HG02870 (cell line): ENCODE measurements at regions not wholly inside any gene's neighbourhood (a gene's known extent, or its start where the extent isn't known, plus 50 kb on each side); places are given as distances from the start of the nearest gene placed in this dataset.
"Not testable (repeated sequence)": the region's sequence is repeated elsewhere in the genome, so short reads cannot be mapped to it uniquely, and the experiment has no call there.

Experiments used
- ATAC-seq: cut with Tn5 transposase; IDR thresholded peaks from one replicate; pipeline ENCODE4 v1.9.1; 2021; ENCODE audit warnings: mild to moderate bottlenecking, moderate library complexity; ENCODE audit not compliant: unreplicated experiment

GRCh38 chr13:72657379-72657778, 70.0 kb downstream of the MZT1 start:
- ATAC-seq: no peak

GRCh38 chr13:72656357-72656756, 71.1 kb downstream of the MZT1 start:
- ATAC-seq: no peak

GRCh38 chr13:72653506-72653905, 73.9 kb downstream of the MZT1 start:
- ATAC-seq: no peak

GRCh38 chr13:72652681-72653080, 74.7 kb downstream of the MZT1 start:
- no peak for ATAC-seq

GRCh38 chr13:72651144-72651543, 76.3 kb downstream of the MZT1 start:
- no peak for ATAC-seq

GRCh38 chr13:72650051-72650700, 77.3 kb downstream of the MZT1 start:
- no peak for ATAC-seq

GRCh38 chr13:72648513-72649065, 78.8 kb downstream of the MZT1 start:
- ATAC-seq: no peak

GRCh38 chr13:72647422-72647821, 80.0 kb downstream of the MZT1 start:
- no peak for ATAC-seq

- no peak for ATAC-seq
These were observed 81.9 kb downstream of the MZT1 start for GRCh38 chr13:72645521-72645920.

GRCh38 chr13:72643311-72643989, 84.0 kb downstream of the MZT1 start:
- ATAC-seq: no peak

- ATAC-seq: no peak
These were observed 88.1 kb downstream of the MZT1 start for GRCh38 chr13:72639377-72639776.

GRCh38 chr13:72638059-72638815, 89.2 kb downstream of the MZT1 start:
- ATAC-seq: no peak

- no peak for ATAC-seq
These were observed 89.9 kb downstream of the MZT1 start for GRCh38 chr13:72637561-72637960.

GRCh38 chr13:72634859-72635258, 92.6 kb downstream of the MZT1 start:
- ATAC-seq: no peak

GRCh38 chr13:72622546-72622945, 104.9 kb downstream of the MZT1 start:
- no peak for ATAC-seq

- ATAC-seq: no peak
These were observed 106.6 kb downstream of the MZT1 start for GRCh38 chr13:72620874-72621273.

GRCh38 chr13:72617951-72618350, 109.5 kb downstream of the MZT1 start:
- no peak for ATAC-seq

GRCh38 chr13:72617186-72617585, 110.2 kb downstream of the MZT1 start:
- ATAC-seq: no peak

- not testable (repeated sequence) for ATAC-seq
These were observed 117.1 kb downstream of the MZT1 start for GRCh38 chr13:72610251-72610891.

GRCh38 chr13:72599178-72599743, 128.2 kb downstream of the MZT1 start:
- ATAC-seq: no peak
